ENCODE measurements at regions not wholly inside any gene's neighbourhood (a gene's known extent, or its start where the extent isn't known, plus 50 kb on each side); places are given as distances from the start of the nearest gene placed in this dataset.
"Not testable (repeated sequence)": the region's sequence is repeated elsewhere in the genome, so short reads cannot be mapped to it uniquely, and the experiment has no call there.

DNA sequence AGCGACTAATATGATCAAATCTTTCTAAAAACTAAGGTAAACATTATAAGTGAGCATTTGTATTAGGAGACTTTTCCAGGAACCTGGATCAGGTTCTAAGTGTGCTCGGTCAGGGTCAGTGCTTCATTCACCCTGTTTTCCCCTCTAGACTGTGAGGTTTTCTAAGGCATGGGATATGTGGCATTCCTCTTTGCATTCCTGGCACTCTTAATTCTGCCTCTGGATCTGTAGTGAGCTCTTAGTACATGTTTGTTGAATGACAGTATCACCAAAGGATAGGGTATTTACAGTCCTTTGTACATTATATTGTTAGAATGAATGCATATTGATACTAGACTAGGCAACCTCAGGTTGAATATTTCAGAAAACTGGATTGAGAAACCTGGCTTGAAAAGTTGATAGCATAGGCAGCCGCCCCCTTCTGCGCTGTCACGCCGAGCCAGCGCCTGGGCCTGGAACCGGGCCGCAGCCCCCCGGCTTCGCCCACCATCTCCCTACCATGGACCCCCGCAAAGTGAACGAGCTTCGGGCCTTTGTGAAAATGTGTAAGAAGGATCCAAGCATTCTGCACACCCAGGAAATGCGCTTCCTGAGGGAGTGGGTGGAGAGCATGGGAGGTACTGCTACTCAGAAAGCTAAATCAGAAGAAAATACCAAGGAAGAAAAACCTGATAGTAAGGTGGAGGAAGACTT is 156.5 kb downstream of the KCNRG start:
- no peaks in the 10 kb centered on the region for H3K9me3 ChIP-seq (ENCODE audit: control insufficient read depth in 4 of 4, insufficient read depth in 3 of 4, low read length in 3 of 4)
- H3K36me3 ChIP-seq (ENCODE audit: control insufficient read depth in 4 of 4, insufficient read depth in 4 of 4, low read length in 4 of 4) = no peaks in the 10 kb centered on the region
- H3K27me3 ChIP-seq (ENCODE audit: control insufficient read depth in 3 of 3, insufficient read depth in 3 of 3, low read length in 2 of 3) = no peaks in the 10 kb centered on the region
- no peak overlapping the region for H3K27ac ChIP-seq (ENCODE audit: low read depth in 1 of 2, low read length in 1 of 2)
- no peak overlapping the region for H3K9ac ChIP-seq (ENCODE audit: insufficient read depth in 1 of 2, low read length in 2 of 2)
- TF ChIP-seq, protein P1, sequence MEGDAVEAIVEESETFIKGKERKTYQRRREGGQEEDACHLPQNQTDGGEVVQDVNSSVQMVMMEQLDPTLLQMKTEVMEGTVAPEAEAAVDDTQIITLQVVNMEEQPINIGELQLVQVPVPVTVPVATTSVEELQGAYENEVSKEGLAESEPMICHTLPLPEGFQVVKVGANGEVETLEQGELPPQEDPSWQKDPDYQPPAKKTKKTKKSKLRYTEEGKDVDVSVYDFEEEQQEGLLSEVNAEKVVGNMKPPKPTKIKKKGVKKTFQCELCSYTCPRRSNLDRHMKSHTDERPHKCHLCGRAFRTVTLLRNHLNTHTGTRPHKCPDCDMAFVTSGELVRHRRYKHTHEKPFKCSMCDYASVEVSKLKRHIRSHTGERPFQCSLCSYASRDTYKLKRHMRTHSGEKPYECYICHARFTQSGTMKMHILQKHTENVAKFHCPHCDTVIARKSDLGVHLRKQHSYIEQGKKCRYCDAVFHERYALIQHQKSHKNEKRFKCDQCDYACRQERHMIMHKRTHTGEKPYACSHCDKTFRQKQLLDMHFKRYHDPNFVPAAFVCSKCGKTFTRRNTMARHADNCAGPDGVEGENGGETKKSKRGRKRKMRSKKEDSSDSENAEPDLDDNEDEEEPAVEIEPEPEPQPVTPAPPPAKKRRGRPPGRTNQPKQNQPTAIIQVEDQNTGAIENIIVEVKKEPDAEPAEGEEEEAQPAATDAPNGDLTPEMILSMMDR (IDR thresholded peaks at IDR 0.05; ENCODE audit: control extremely low read depth, extremely low read depth) = no peak
- WGBS, 2 donors = 95 to 97% methylated on average over 15 of the region's 15 CpGs
- no peak for ATAC-seq (ENCODE audit: insufficient read depth, low FRiP score)
- H3K4me1 ChIP-seq (ENCODE audit: control insufficient read depth in 5 of 5, insufficient read depth in 5 of 5, low read length in 5 of 5) = peaks cover 0 to 3% (median 0%) of the 10 kb centered on the region in 5 donors
- no peak overlapping the region for H3K4me3 ChIP-seq
- DNase-seq = no peak

DNA sequence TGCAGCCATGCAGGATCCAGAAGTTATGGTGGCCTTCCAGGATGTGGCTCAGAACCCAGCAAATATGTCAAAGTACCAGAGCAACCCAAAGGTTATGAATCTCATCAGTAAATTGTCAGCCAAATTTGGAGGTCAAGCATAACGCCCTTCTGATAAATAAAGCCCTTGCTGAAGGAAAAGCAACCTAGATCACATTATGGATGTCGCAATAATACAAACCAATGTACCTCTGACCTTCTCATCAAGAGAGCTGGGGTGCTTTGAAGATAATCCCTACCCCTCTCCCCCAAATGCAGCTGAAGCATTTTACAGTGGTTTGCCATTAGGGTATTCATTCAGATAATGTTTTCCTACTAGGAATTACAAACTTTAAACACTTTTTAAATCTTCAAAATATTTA is 157.8 kb downstream of the KCNRG start:
- not testable (repeated sequence) for H3K4me3 ChIP-seq; ATAC-seq (ENCODE audit: insufficient read depth, low FRiP score); H3K27ac ChIP-seq (ENCODE audit: low read depth in 1 of 2, low read length in 1 of 2); H3K27me3 ChIP-seq (ENCODE audit: control insufficient read depth in 3 of 3, insufficient read depth in 3 of 3, low read length in 2 of 3); H3K9me3 ChIP-seq (ENCODE audit: control insufficient read depth in 4 of 4, insufficient read depth in 3 of 4, low read length in 3 of 4); H3K4me1 ChIP-seq (ENCODE audit: control insufficient read depth in 5 of 5, insufficient read depth in 5 of 5, low read length in 5 of 5); H3K36me3 ChIP-seq (ENCODE audit: control insufficient read depth in 4 of 4, insufficient read depth in 4 of 4, low read length in 4 of 4); DNase-seq; H3K9ac ChIP-seq (ENCODE audit: insufficient read depth in 1 of 2, low read length in 2 of 2)
- 87 to 95% methylated on average over 2 of the region's 2 CpGs for WGBS, 2 donors

DNA sequence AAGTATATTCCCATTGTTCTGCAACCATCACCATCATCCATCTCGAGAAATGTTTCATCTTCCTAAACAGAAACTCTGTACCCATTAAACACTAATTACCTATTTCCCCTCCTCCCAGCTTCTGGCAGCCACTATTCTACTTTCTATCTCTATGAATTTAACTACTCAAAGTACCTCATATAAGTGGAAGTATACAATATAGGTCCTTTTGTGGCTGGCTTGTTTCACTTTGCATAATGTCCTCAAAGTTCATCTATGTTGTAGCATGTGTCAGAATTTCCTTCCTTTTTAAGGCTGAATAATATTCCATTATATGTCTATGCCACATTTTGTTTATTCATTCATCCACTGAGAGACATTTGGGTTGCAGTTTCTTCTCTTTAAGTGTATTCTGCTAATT is 159.4 kb downstream of the KCNRG start:
- Histone ChIP-seq H3K27me3 (ENCODE audit: control insufficient read depth in 3 of 3, insufficient read depth in 3 of 3, low read length in 2 of 3) (no peaks in the 10 kb centered on the region), H3K36me3 (ENCODE audit: control insufficient read depth in 4 of 4, insufficient read depth in 4 of 4, low read length in 4 of 4) (no peaks in the 10 kb centered on the region), H3K9me3 (ENCODE audit: control insufficient read depth in 4 of 4, insufficient read depth in 3 of 4, low read length in 3 of 4) (no peaks in the 10 kb centered on the region), H3K4me3 (no peak overlapping the region), H3K27ac (ENCODE audit: low read depth in 1 of 2, low read length in 1 of 2) (no peak overlapping the region), H3K9ac (ENCODE audit: insufficient read depth in 1 of 2, low read length in 2 of 2) (no peak overlapping the region), H3K4me1 (ENCODE audit: control insufficient read depth in 5 of 5, insufficient read depth in 5 of 5, low read length in 5 of 5) (peaks cover 0 to 3% (median 0%) of the 10 kb centered on the region in 5 donors)
- no peak for ATAC-seq (ENCODE audit: insufficient read depth, low FRiP score)
- 83 to 91% methylated on average over 1 of the region's 1 CpG for WGBS, 2 donors
- DNase-seq = no peak
- TF ChIP-seq, protein P1 (IDR thresholded peaks at IDR 0.05; ENCODE audit: control extremely low read depth, extremely low read depth) = no peak

DNA sequence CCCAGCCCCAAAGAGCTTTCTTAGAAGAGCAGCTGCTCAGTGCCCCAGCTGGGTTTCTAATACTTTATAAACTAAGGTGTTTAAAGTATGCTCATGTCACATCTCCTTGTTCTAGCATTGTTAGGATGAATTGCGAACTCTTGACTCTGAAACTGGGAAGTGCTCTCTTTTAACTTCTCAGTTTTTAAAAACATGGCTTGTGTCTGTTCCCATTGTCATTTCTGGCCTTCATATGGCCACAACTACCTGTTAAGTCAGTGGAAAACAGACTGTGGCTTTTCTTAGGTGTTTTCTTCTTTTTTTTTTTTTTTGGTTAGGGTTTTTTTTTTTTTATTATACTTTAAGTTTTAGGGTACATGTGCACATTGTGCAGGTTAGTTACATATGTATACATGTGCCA is 164.7 kb downstream of the KCNRG start:
- 37 to 83% methylated on average over 1 of the region's 1 CpG for WGBS, 2 donors
- DNase-seq = no peak
- no peak for ATAC-seq (ENCODE audit: insufficient read depth, low FRiP score)
- Histone ChIP-seq H3K9me3 (ENCODE audit: control insufficient read depth in 4 of 4, insufficient read depth in 3 of 4, low read length in 3 of 4) (no peaks in the 10 kb centered on the region), H3K4me3 (no peak overlapping the region), H3K27me3 (ENCODE audit: control insufficient read depth in 3 of 3, insufficient read depth in 3 of 3, low read length in 2 of 3) (no peaks in the 10 kb centered on the region), H3K9ac (ENCODE audit: insufficient read depth in 1 of 2, low read length in 2 of 2) (no peak overlapping the region), H3K4me1 (ENCODE audit: control insufficient read depth in 5 of 5, insufficient read depth in 5 of 5, low read length in 5 of 5) (no peaks in the 10 kb centered on the region), H3K36me3 (ENCODE audit: control insufficient read depth in 4 of 4, insufficient read depth in 4 of 4, low read length in 4 of 4) (no peaks in the 10 kb centered on the region), H3K27ac (ENCODE audit: low read depth in 1 of 2, low read length in 1 of 2) (no peak overlapping the region)
- TF ChIP-seq, protein P1 (IDR thresholded peaks at IDR 0.05; ENCODE audit: control extremely low read depth, extremely low read depth) = no peak

DNA sequence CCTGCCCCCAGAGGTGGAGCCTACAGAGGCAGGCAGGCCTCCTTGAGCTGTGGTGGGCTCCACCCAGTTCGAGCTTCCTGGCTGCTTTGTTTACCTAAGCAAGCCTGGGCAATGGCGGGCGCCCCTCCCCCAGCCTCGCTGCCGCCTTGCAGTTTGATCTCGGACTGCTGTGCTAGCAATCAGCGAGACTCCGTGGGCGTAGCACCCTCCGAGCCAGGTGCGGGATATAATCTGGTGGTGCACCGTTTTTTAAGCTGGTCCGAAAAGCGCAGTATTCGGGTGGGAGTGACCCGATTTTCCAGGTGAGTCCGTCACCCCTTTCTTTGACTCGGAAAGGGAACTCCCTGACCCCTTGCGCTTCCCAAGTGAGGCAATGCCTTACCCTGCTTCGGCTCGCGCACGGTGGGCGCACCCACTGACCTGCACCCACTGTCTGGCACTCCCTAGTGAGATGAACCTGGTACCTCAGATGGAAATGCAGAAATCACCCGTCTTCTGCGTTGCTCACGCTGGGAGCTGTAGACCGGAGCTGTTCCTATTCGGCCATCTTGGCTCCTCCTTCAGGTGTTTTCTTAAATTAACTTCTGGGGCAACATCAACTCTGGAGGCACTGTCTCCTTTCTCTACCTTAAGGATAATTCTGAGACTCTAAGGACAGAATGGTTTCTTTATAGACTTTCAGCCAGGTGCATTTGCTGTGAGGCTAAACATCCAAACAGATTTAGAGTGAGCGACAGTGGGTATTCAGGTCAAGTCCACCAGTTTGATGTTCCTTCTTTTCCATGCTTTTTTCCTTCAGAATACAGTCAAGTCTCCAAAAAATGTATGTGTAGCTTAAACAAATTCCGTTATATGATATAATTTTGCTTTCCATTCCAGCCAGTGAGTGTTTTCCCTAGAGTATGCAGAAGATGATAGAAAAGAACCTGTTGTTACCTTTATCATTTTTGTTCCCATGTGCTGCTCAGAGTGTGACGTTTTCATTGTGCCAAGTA is 170.8 kb downstream of the KCNRG start:
- not testable (repeated sequence) for H3K27me3 ChIP-seq (ENCODE audit: control insufficient read depth in 3 of 3, insufficient read depth in 3 of 3, low read length in 2 of 3); H3K4me3 ChIP-seq; H3K9me3 ChIP-seq (ENCODE audit: control insufficient read depth in 4 of 4, insufficient read depth in 3 of 4, low read length in 3 of 4); H3K4me1 ChIP-seq (ENCODE audit: control insufficient read depth in 5 of 5, insufficient read depth in 5 of 5, low read length in 5 of 5); H3K27ac ChIP-seq (ENCODE audit: low read depth in 1 of 2, low read length in 1 of 2); H3K9ac ChIP-seq (ENCODE audit: insufficient read depth in 1 of 2, low read length in 2 of 2); DNase-seq; H3K36me3 ChIP-seq (ENCODE audit: control insufficient read depth in 4 of 4, insufficient read depth in 4 of 4, low read length in 4 of 4); ATAC-seq (ENCODE audit: insufficient read depth, low FRiP score)
- 81 to 91% methylated on average over 20 to 31 of the region's 32 CpGs for WGBS, 2 donors

Measured in lung (tissue), 11 donors.